ENCODE measurements at regions not wholly inside any gene's neighbourhood (a gene's known extent, or its start where the extent isn't known, plus 50 kb on each side); places are given as distances from the start of the nearest gene placed in this dataset.

DNA sequence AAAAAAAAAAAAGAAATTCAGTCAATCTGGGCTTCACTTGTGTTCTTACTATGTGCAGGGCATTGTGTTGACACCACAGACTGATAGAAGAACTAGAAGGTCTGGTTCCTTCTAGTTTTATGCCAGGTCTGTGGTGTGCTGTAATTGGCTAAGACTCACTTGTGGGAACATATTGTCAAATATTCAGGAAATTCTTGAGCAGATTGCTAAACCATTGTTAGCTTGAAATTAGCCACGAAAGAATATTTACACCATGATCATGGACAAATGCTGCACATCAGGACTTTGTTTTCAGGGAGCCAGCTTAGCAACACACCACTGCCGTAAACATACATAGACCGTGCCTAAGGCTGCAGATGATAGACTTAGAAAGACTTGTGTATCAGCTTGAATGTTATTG lies 74.6 kb downstream of the GTPBP8 start:
- no peak overlapping the region for H3K27ac ChIP-seq (replicated peaks)
- no peak for TF ChIP-seq CTCF (IDR thresholded peaks at IDR 0.05; ENCODE audit: borderline replicate concordance)
- no peaks in the 10 kb centered on the region for H3K4me1 ChIP-seq
- no peak overlapping the region for H3K4me3 ChIP-seq
- H3K27me3 ChIP-seq (ENCODE audit: low read depth): no peaks in the 10 kb centered on the region
- intact Hi-C loops (cut with micrococcal nuclease): no loop called here
- peaks cover 16% of the 10 kb centered on the region for H3K9me3 ChIP-seq (replicated peaks)
- peaks cover 32% of the 10 kb centered on the region for H3K36me3 ChIP-seq
- no peak for DNase-seq

DNA sequence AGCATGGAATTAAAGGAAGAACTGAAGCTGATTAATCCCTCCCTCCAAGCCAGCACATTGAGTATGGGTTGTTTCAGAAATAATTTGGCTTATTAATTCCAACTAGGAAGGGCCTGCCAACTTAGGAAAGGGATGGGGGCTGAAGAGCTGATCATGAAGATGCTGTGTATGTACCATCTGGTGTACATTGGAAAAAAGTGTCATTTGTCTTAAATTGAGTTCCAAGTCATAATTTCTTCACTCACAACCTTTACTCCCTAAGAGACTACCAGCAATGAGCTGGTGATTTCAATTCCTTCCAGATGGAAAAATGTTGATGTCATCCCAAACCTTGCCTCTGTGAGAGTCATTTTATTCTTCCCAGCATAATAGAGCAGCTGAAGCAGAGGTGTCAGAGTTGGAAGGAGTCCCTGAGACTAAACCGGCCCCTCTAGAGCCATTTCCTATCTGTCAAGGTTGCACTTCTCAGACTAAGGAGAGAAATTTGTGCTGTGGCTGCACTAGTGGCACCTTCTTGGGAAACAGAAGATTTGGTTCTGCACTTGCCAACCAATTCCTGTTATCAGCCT lies 79.4 kb downstream of the GTPBP8 start:
- Histone ChIP-seq H3K27ac (replicated peaks) (no peak overlapping the region), H3K4me1 (no peaks in the 10 kb centered on the region), H3K4me3 (no peak overlapping the region), H3K27me3 (ENCODE audit: low read depth) (no peaks in the 10 kb centered on the region), H3K9me3 (replicated peaks) (peaks cover 14% of the 10 kb centered on the region), H3K36me3 (peaks cover 13% of the 10 kb centered on the region)
- TF ChIP-seq CTCF (IDR thresholded peaks at IDR 0.05; ENCODE audit: borderline replicate concordance): no peak
- no peak for DNase-seq
- intact Hi-C loops (cut with micrococcal nuclease): no loop called here

- TF ChIP-seq CTCF (IDR thresholded peaks at IDR 0.05; ENCODE audit: borderline replicate concordance): no peak
Observed at GRCh38 chr3:113070681-113071113, 79.9 kb downstream of the GTPBP8 start.

DNA sequence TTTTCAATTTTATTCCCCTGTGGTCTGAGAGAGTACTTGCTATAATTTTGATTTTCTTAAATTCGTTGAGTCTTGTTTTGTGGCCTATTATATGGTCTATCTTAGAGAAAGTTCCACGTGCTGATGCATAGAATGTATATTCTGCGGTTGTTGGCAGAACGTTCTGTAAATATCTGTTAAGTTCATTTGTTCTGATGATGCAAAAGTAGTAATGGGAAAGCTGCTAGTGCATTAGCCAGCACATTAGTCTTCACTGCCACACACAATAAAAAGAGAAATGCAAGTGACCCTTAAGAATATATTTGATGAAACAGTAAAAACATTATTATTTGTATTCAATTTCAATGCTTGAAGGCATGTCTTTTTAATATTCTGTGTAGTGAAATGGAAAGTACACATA lies 84.8 kb downstream of the GTPBP8 start:
- Histone ChIP-seq H3K4me1 (no peaks in the 10 kb centered on the region), H3K27ac (replicated peaks) (no peak overlapping the region), H3K36me3 (no peaks in the 10 kb centered on the region), H3K4me3 (no peak overlapping the region), H3K9me3 (replicated peaks) (no peaks in the 10 kb centered on the region), H3K27me3 (ENCODE audit: low read depth) (no peaks in the 10 kb centered on the region)
- no peak for DNase-seq
- TF ChIP-seq CTCF (IDR thresholded peaks at IDR 0.05; ENCODE audit: borderline replicate concordance): no peak
- intact Hi-C loops (cut with micrococcal nuclease): no loop called here

More at GRCh38 chr3:113070681-113071113, 79.9 kb downstream of the GTPBP8 start:
- Histone ChIP-seq H3K27me3 (ENCODE audit: low read depth) (no peaks in the 10 kb centered on the region), H3K9me3 (replicated peaks) (peaks cover 8% of the 10 kb centered on the region), H3K4me3 (no peak overlapping the region), H3K36me3 (peaks cover 9% of the 10 kb centered on the region), H3K27ac (replicated peaks) (no peak overlapping the region), H3K4me1 (no peaks in the 10 kb centered on the region)
- intact Hi-C loops (cut with micrococcal nuclease): no loop called here
- no peak for DNase-seq

DNA sequence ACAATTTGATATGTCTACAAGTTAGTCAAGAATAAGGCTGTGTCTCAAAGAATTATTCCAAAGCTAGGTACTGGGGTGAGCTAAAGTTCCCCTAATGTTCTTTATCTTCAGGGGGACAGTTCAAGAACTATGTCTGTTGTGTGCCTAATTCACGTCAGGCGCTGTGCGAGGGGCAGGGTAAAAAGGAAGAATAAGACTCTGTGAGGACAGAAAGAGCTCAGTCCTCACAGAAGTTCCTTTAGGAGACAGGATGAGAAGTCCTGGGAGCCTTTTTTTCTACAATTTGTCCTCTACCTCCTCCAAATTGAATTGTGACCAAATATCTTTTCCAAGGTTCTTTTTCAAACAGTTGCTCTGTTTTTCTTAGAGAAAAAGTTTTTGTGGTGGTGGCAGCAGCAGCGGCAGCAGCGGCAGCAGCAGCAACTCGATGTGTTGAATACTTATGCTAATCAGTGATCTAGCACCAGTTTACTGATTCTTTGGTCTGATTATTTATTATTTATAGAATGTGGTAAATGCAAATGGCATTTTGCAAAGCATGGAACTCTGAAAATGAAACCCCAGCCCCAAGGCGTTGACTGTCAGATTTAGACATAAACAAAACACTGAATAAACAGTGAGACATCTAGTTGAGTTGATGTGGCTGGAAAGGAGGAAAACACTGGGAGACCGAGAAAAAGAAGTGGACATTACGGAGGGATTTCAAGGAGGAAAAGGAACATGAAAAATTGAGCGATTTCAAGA lies 88.6 kb downstream of the GTPBP8 start:
- Histone ChIP-seq H3K36me3 (no peaks in the 10 kb centered on the region), H3K27ac (replicated peaks) (no peak overlapping the region), H3K4me1 (no peaks in the 10 kb centered on the region), H3K4me3 (no peak overlapping the region), H3K9me3 (replicated peaks) (no peaks in the 10 kb centered on the region), H3K27me3 (ENCODE audit: low read depth) (no peaks in the 10 kb centered on the region)
- intact Hi-C loops (cut with micrococcal nuclease): no loop called here
- TF ChIP-seq CTCF (IDR thresholded peaks at IDR 0.05; ENCODE audit: borderline replicate concordance): no peak
- DNase-seq: no peak

All from left ventricle myocardium inferior (tissue), 1 donor.